Adrenal gland (tissue), 5 donors: ENCODE measurements at regions not wholly inside any gene's neighbourhood (a gene's known extent, or its start where the extent isn't known, plus 50 kb on each side); places are given as distances from the start of the nearest gene placed in this dataset.

Experiments
- POLR2A ChIP-seq, 2 donors: fragments of 450-650 bp; IDR thresholded peaks; one replicate each; pipeline ENCODE4 v1.6.1; 2017; ENCODE audit warnings: antibody characterized with exemption in 2 of 2, mild to moderate bottlenecking in 2 of 2, moderate library complexity in 1 of 2
- TF ChIP-seq, protein P1 (sequence below), 6 experiments: fragments of 450-650 bp in 4 of 6; fragments of 200-600 bp in 2 of 6; sonication (generic) in 1 of 6; IDR thresholded peaks; 1 replicate in 5 of 6; 2 replicates in 1 of 6; pipeline versions ENCODE4 v1.5.1 to v1.8.0; 2016 to 2021; ENCODE audit warnings: antibody characterized with exemption in 6 of 6, mild to moderate bottlenecking in 2 of 6, moderate library complexity in 1 of 6
- donor health status: DM: no; HTN: no; CAD: no.

DNA sequence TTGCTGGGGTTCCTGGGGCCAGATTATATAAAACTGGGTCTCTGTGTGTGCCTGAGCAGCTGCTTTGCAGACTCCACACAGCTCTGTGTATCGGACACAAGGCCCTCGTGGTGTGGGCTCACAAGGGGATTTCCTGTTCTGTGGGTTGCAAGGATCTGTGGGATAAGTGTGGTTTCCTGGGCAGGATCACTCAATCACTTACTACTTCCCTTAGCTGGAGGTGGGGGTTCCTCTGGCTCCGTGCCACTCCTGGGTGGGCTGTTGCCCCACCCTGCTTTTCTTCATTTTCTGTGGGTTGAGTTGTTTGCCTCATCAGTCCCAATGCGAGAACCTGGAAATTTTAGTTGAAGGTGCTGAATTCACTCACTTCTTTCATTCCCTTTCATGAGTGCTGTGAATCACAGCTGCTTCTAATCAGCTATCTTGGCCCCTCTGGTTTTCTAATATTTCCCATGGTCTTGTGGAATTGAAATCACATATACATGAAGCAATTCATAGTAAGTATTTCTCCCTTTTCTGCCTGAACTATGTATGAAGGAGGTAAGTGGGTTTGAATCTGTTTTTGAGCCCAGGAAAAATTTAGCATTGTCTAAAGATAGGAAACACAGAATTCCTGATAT is 196.3 kb downstream of the DCDC2C start:
- no peak for TF ChIP-seq POLR2A (IDR thresholded peaks at IDR 0.05)
- TF ChIP-seq, protein P1, sequence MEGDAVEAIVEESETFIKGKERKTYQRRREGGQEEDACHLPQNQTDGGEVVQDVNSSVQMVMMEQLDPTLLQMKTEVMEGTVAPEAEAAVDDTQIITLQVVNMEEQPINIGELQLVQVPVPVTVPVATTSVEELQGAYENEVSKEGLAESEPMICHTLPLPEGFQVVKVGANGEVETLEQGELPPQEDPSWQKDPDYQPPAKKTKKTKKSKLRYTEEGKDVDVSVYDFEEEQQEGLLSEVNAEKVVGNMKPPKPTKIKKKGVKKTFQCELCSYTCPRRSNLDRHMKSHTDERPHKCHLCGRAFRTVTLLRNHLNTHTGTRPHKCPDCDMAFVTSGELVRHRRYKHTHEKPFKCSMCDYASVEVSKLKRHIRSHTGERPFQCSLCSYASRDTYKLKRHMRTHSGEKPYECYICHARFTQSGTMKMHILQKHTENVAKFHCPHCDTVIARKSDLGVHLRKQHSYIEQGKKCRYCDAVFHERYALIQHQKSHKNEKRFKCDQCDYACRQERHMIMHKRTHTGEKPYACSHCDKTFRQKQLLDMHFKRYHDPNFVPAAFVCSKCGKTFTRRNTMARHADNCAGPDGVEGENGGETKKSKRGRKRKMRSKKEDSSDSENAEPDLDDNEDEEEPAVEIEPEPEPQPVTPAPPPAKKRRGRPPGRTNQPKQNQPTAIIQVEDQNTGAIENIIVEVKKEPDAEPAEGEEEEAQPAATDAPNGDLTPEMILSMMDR (IDR thresholded peaks at IDR 0.05), result no peak
